ENCODE measurements at regions not wholly inside any gene's neighbourhood (a gene's known extent, or its start where the extent isn't known, plus 50 kb on each side); places are given as distances from the start of the nearest gene placed in this dataset.

GRCh38 chr3:151960961-151961580, 87.6 kb downstream of the SUCNR1 start:
- no peak overlapping the region for H3K4me3 ChIP-seq (ENCODE audit: low read depth, low read length)
- peak; percentile 13 for DNase-seq (ENCODE audit: low read depth, low spot score)
- in situ Hi-C loops (cut with HindIII; ENCODE audit: low sequenced_read_pairs) = no loop called here
- no peak for TF ChIP-seq CTCF (IDR thresholded peaks at IDR 0.05; ENCODE audit: low read depth, low read length)

DNA sequence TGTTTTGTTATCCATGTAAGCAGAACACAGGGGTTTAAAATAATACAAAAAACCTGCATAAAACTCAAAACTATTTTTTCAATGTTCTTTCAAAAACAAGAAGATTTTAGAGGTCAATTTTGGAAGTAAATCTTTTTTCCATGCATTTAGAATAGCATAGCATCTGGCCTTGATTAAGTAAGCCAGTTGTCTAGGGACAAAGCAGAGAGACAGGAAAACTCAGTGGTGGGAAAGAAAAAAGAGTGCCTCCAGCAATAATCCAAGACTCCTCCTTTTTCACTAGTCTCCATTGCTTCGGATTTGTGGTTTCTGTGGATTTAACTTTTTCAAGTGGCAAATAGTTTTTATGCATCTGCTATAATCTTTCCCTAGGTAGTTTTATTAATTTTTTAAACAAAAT, 88.9 kb downstream of the SUCNR1 start:
- no peak overlapping the region for H3K4me3 ChIP-seq (ENCODE audit: low read depth, low read length)
- in situ Hi-C loops (cut with HindIII; ENCODE audit: low sequenced_read_pairs) = no loop called here
- DNase-seq (ENCODE audit: low read depth, low spot score) = no peak
- TF ChIP-seq CTCF (IDR thresholded peaks at IDR 0.05; ENCODE audit: low read depth, low read length) = no peak

GRCh38 chr3:151962912-151963311, 89.5 kb downstream of the SUCNR1 start:
- no peak for TF ChIP-seq CTCF (IDR thresholded peaks at IDR 0.05; ENCODE audit: low read depth, low read length)
- DNase-seq (ENCODE audit: low read depth, low spot score) = no peak
- H3K4me3 ChIP-seq (ENCODE audit: low read depth, low read length) = no peak overlapping the region
- in situ Hi-C loops (cut with HindIII; ENCODE audit: low sequenced_read_pairs) = no loop called here

- no peak for DNase-seq (ENCODE audit: low read depth, low spot score)
- in situ Hi-C loops (cut with HindIII; ENCODE audit: low sequenced_read_pairs) = no loop called here
- H3K4me3 ChIP-seq (ENCODE audit: low read depth, low read length) = no peak overlapping the region
- TF ChIP-seq CTCF (IDR thresholded peaks at IDR 0.05; ENCODE audit: low read depth, low read length) = no peak
These were observed 91.3 kb downstream of the SUCNR1 start for GRCh38 chr3:151964743-151965142.

GRCh38 chr3:151969026-151969642, 95.7 kb downstream of the SUCNR1 start:
- in situ Hi-C loops (cut with HindIII; ENCODE audit: low sequenced_read_pairs) = no loop called here
- DNase-seq (ENCODE audit: low read depth, low spot score) = no peak
- no peak for TF ChIP-seq CTCF (IDR thresholded peaks at IDR 0.05; ENCODE audit: low read depth, low read length)
- H3K4me3 ChIP-seq (ENCODE audit: low read depth, low read length) = no peak overlapping the region

GRCh38 chr3:151971814-151972579, 98.6 kb downstream of the SUCNR1 start:
- in situ Hi-C loops (cut with HindIII; ENCODE audit: low sequenced_read_pairs) = no loop called here
- H3K4me3 ChIP-seq (ENCODE audit: low read depth, low read length) = no peak overlapping the region
- DNase-seq (ENCODE audit: low read depth, low spot score) = no peak
- no peak for TF ChIP-seq CTCF (IDR thresholded peaks at IDR 0.05; ENCODE audit: low read depth, low read length)

All from astrocyte of the spinal cord (primary cell).